ENCODE measurements at regions not wholly inside any gene's neighbourhood (a gene's known extent, or its start where the extent isn't known, plus 50 kb on each side); places are given as distances from the start of the nearest gene placed in this dataset.

GRCh38 chr14:44774396-44774795 is 187.4 kb downstream of the KLHL28 start:
- TF ChIP-seq POLR2A (IDR thresholded peaks at IDR 0.05; ENCODE audit: low read depth, low read length) (no peak), CTCF (conservative IDR thresholded peaks at IDR 0.05; ENCODE audit: low read depth, low read length) (no peak), RCOR1 (IDR thresholded peaks at IDR 0.05; ENCODE audit: insufficient replicate concordance, low read length) (no peak)

All from IMR-90 (cell line).